CD14-positive monocyte (primary cell): ENCODE measurements at regions not wholly inside any gene's neighbourhood (a gene's known extent, or its start where the extent isn't known, plus 50 kb on each side); places are given as distances from the start of the nearest gene placed in this dataset.
A peak's percentile ranks its signal among the peaks of the same experiment; 100 is the strongest.

Experiments
- DNase-seq, 3 donors: peaks; one replicate each; pipeline ENCODE4 v3.0.0-alpha.2; 2011 to 2022
- H2AFZ ChIP-seq: 2 replicates; pipeline ENCODE4 v1.6.0; 2012; ENCODE audit warnings: mild to moderate bottlenecking, low read depth, low read length, inconsistent platforms; ENCODE audit not compliant: insufficient read depth, poor library complexity, severe bottlenecking
- H3K27ac ChIP-seq, 2 donors: 1 replicate in 1 of 2; 2 replicates in 1 of 2; pipeline ENCODE4 v1.5.1; 2012 to 2013; ENCODE audit warnings: low read length in 2 of 2, control low read depth in 1 of 2, inconsistent platforms in 1 of 2, low read depth in 1 of 2, mild to moderate bottlenecking in 1 of 2
- H3K27me3 ChIP-seq, 2 donors: one replicate each; pipeline versions ENCODE4 v1.6.0 to v1.6.1; 2011 to 2013; ENCODE audit warnings: low read length in 2 of 2; ENCODE audit not compliant: control insufficient read depth in 2 of 2, insufficient read depth in 2 of 2
- H3K36me3 ChIP-seq, 2 donors: replicated peaks in 1 of 2; 1 replicate in 1 of 2; 2 replicates in 1 of 2; pipeline versions ENCODE4 v1.5.1 to v1.6.1; 2012 to 2013; ENCODE audit warnings: low read length in 2 of 2, control low read depth in 1 of 2, inconsistent platforms in 1 of 2, mild to moderate bottlenecking in 1 of 2; ENCODE audit not compliant: insufficient read depth in 2 of 2, control insufficient read depth in 1 of 2
- H3K4me1 ChIP-seq, 2 donors: 1 replicate in 1 of 2; 2 replicates in 1 of 2; pipeline versions ENCODE4 v1.5.1 to v1.6.1; 2012 to 2013; ENCODE audit warnings: low read length in 2 of 2, control low read depth in 1 of 2, inconsistent platforms in 1 of 2, mild to moderate bottlenecking in 1 of 2, moderate library complexity in 1 of 2; ENCODE audit not compliant: insufficient read depth in 2 of 2, control insufficient read depth in 1 of 2
- H3K4me2 ChIP-seq: replicated peaks from 2 replicates; pipeline ENCODE3; 2012; ENCODE audit warnings: low read length, moderate library complexity, mild to moderate bottlenecking; ENCODE audit not compliant: poor library complexity, severe bottlenecking; ENCODE audit errors: extremely low read depth
- H3K4me3 ChIP-seq, 3 experiments: fragments of 200-600 bp in 1 of 3; sonication (generic) in 1 of 3; replicated peaks in 1 of 3; 1 replicate in 2 of 3; 2 replicates in 1 of 3; pipeline ENCODE4 v1.5.1; 2011 to 2013; ENCODE audit warnings: low read length in 3 of 3, mild to moderate bottlenecking in 3 of 3, control low read depth in 2 of 3, low read depth in 2 of 3, inconsistent platforms in 1 of 3, moderate library complexity in 1 of 3
- H3K79me2 ChIP-seq: 2 replicates; pipeline ENCODE4 v1.6.0; 2012; ENCODE audit warnings: mild to moderate bottlenecking, control low read depth, inconsistent platforms, low read length, moderate library complexity; ENCODE audit not compliant: insufficient read depth
- H3K9ac ChIP-seq: 2 replicates; pipeline ENCODE4 v1.6.0; 2017; ENCODE audit warnings: low read length, mild to moderate bottlenecking; ENCODE audit not compliant: insufficient read depth, poor library complexity, severe bottlenecking
- H3K9me3 ChIP-seq, 2 donors: replicated peaks in 1 of 2; 1 replicate in 1 of 2; 2 replicates in 1 of 2; pipeline versions ENCODE4 v1.5.1 to v1.6.1; 2012 to 2013; ENCODE audit warnings: low read length in 2 of 2, control low read depth in 1 of 2; ENCODE audit not compliant: control insufficient read depth in 1 of 2, insufficient read depth in 1 of 2
- H4K20me1 ChIP-seq: 2 replicates; pipeline ENCODE4 v1.6.0; 2012; ENCODE audit warnings: mild to moderate bottlenecking, low read length, control low read depth, moderate library complexity; ENCODE audit not compliant: insufficient read depth
- H3K27ac Mint-ChIP-seq, 7 donors: one replicate each; pipeline ENCODE4 v1.8.0; 2020; ENCODE audit warnings: mild to moderate bottlenecking in 7 of 7, mixed read lengths in 7 of 7, moderate library complexity in 6 of 7, inconsistent platforms in 2 of 7
- H3K27me3 Mint-ChIP-seq, 3 donors: one replicate each; pipeline ENCODE4 v1.8.0; 2021 to 2022; ENCODE audit warnings: low read depth in 3 of 3, mild to moderate bottlenecking in 3 of 3, mixed read lengths in 3 of 3, moderate library complexity in 3 of 3, inconsistent platforms in 1 of 3
- H3K36me3 Mint-ChIP-seq, 2 donors: one replicate each; pipeline ENCODE4 v1.8.0; 2020; ENCODE audit warnings: mixed read lengths in 2 of 2, inconsistent platforms in 1 of 2, mild to moderate bottlenecking in 1 of 2
- H3K4me1 Mint-ChIP-seq: one replicate; pipeline ENCODE4 v1.8.0; 2020; ENCODE audit warnings: mild to moderate bottlenecking, mixed read lengths
- H3K4me3 Mint-ChIP-seq, 2 donors: one replicate each; pipeline ENCODE4 v1.8.0; 2020; ENCODE audit warnings: mild to moderate bottlenecking in 2 of 2, mixed read lengths in 2 of 2, moderate library complexity in 1 of 2
- H3K9me3 Mint-ChIP-seq, 7 donors: one replicate each; pipeline ENCODE4 v1.8.0; 2020 to 2022; ENCODE audit warnings: mixed read lengths in 7 of 7, mild to moderate bottlenecking in 6 of 7, moderate library complexity in 6 of 7, inconsistent platforms in 2 of 7
- CTCF ChIP-seq: fragments of 200-600 bp; IDR thresholded peaks from one replicate; pipeline ENCODE4 v1.8.0; 2022; ENCODE audit warnings: antibody characterized with exemption, mild to moderate bottlenecking
- WGBS: methylation state at CpG from one replicate; pipeline ENCODE4 v1.1.5; 2013; ENCODE audit warnings: missing lambda C conversion rate; ENCODE audit not compliant: insufficient coverage; 5-methylcytosine and 5-hydroxymethylcytosine counted together
- intact Hi-C, 2 donors: fragments of 100-400 bp; cut with micrococcal nuclease; formaldehyde crosslinking; loops; one replicate each; pipeline versions ENCODE4 v1.15.0 to v1.15.1; 2023

- intact Hi-C loops: no loop called here
- no peaks in the 10 kb centered on the region for H3K36me3 Mint-ChIP-seq
- TF ChIP-seq CTCF: no peak
- Histone ChIP-seq H3K27ac (no peak overlapping the region), H3K79me2 (no peaks in the 10 kb centered on the region), H3K4me1 (peaks cover 0 to 11% of the 10 kb centered on the region in 2 donors), H3K9ac (no peak overlapping the region), H2AFZ (no peak overlapping the region), H4K20me1 (no peaks in the 10 kb centered on the region), H3K36me3 (no peaks in the 10 kb centered on the region), H3K9me3 (no peaks in the 10 kb centered on the region), H3K27me3 (no peaks in the 10 kb centered on the region), H3K4me3 (no peak overlapping the region), H3K4me2 (no peak overlapping the region)
- H3K4me3 Mint-ChIP-seq: no peak overlapping the region
- DNase-seq: peak in 2 of 3 donors; percentile 2 to 6
- H3K4me1 Mint-ChIP-seq: peaks cover 6% of the 10 kb centered on the region
- peak overlapping the region in 1 of 7 donors; percentile 12 for H3K27ac Mint-ChIP-seq
- no CpG with 5 or more reads among the region's 2 CpGs for WGBS
- peaks cover 0 to 2% (median 0%) of the 10 kb centered on the region in 3 donors for H3K27me3 Mint-ChIP-seq
- H3K9me3 Mint-ChIP-seq: peaks cover 0 to 3% (median 0%) of the 10 kb centered on the region in 7 donors
These were observed 181.6 kb downstream of the ZNF326 start for GRCh38 chr1:90176530-90176929.

- Mint-ChIP-seq H3K4me3 (no peak overlapping the region), H3K9me3 (peaks cover 0 to 3% (median 2%) of the 10 kb centered on the region in 7 donors), H3K27ac (peak overlapping the region in 2 of 7 donors; percentile 25 to 62), H3K4me1 (peaks cover 6% of the 10 kb centered on the region), H3K27me3 (peaks cover 0 to 2% (median 0%) of the 10 kb centered on the region in 3 donors), H3K36me3 (no peaks in the 10 kb centered on the region)
- Histone ChIP-seq H3K4me1 (peaks cover 0 to 11% of the 10 kb centered on the region in 2 donors), H3K4me3 (no peak overlapping the region), H3K36me3 (no peaks in the 10 kb centered on the region), H4K20me1 (no peaks in the 10 kb centered on the region), H3K27ac (no peak overlapping the region), H3K9ac (no peak overlapping the region), H3K4me2 (no peak overlapping the region), H3K79me2 (no peaks in the 10 kb centered on the region), H3K9me3 (no peaks in the 10 kb centered on the region), H2AFZ (no peak overlapping the region), H3K27me3 (no peaks in the 10 kb centered on the region)
- intact Hi-C loops: no loop called here
- no CpG with 5 or more reads among the region's 3 CpGs for WGBS
- peak in 2 of 3 donors; percentile 0 to 6 for DNase-seq
- TF ChIP-seq CTCF: no peak
These were observed 180.7 kb downstream of the ZNF326 start for GRCh38 chr1:90175490-90176167.
